Naive thymus-derived CD4-positive, alpha-beta T cell (primary cell): ENCODE measurements at regions not wholly inside any gene's neighbourhood (a gene's known extent, or its start where the extent isn't known, plus 50 kb on each side); places are given as distances from the start of the nearest gene placed in this dataset.

Experiments used
- ATAC-seq: fragments of 150-1000 bp; cut with Tn5 transposase; 2 replicates; pipeline ENCODE4 v1.10.0; 2021; ENCODE audit warnings: mild to moderate bottlenecking, moderate library complexity
- CTCF ChIA-PET: fragments of 350-600 bp; sonication (Branson Sonifier 250); formaldehyde crosslinking; loops from one replicate; lab custom pipeline; 2021; ENCODE audit warnings: antibody characterized with exemption; lab: Charles Lee
- POLR2A ChIA-PET: fragments of 350-600 bp; sonication (Branson Sonifier 250); formaldehyde crosslinking; loops from one replicate; lab custom pipeline; 2021; ENCODE audit warnings: antibody characterized with exemption, inconsistent platforms; lab: Charles Lee
- DNase-seq, 9 donors: peaks; one replicate each; pipeline versions ENCODE4 v3.0.0 to v3.0.0-alpha.2; 2020 to 2022; ENCODE audit warnings: mixed read lengths in 1 of 9
- H3K27ac ChIP-seq: one replicate; pipeline ENCODE4 v1.7.0; 2013; ENCODE audit warnings: mild to moderate bottlenecking, low read depth, low read length, moderate library complexity
- H3K27me3 ChIP-seq, 2 donors: one replicate each; pipeline ENCODE4 v1.7.0; 2013; ENCODE audit warnings: low read length in 2 of 2, mild to moderate bottlenecking in 2 of 2, moderate library complexity in 2 of 2; ENCODE audit not compliant: control insufficient read depth in 2 of 2, insufficient read depth in 2 of 2
- H3K36me3 ChIP-seq, 3 experiments: 1 replicate in 2 of 3; 2 replicates in 1 of 3; pipeline ENCODE4 v1.7.0; 2013; ENCODE audit warnings: low read length in 3 of 3, mild to moderate bottlenecking in 3 of 3, moderate library complexity in 1 of 3; ENCODE audit not compliant: insufficient read depth in 3 of 3, control insufficient read depth in 2 of 3
- H3K4me1 ChIP-seq, 2 donors: one replicate each; pipeline ENCODE4 v1.7.0; 2013; ENCODE audit warnings: low read length in 2 of 2, mild to moderate bottlenecking in 2 of 2, moderate library complexity in 1 of 2; ENCODE audit not compliant: control insufficient read depth in 2 of 2, insufficient read depth in 2 of 2
- H3K4me3 ChIP-seq: 2 replicates; pipeline ENCODE4 v1.7.0; 2013; ENCODE audit warnings: mild to moderate bottlenecking, low read length
- H3K9me3 ChIP-seq, 3 experiments: 1 replicate in 2 of 3; 2 replicates in 1 of 3; pipeline ENCODE4 v1.7.0; 2013; ENCODE audit warnings: low read length in 3 of 3; ENCODE audit not compliant: control insufficient read depth in 2 of 3
- H3K27ac Mint-ChIP-seq, 9 donors: one replicate each; pipeline ENCODE4 v1.8.0; 2020 to 2022; ENCODE audit warnings: mixed read lengths in 9 of 9, mild to moderate bottlenecking in 8 of 9, moderate library complexity in 5 of 9, inconsistent platforms in 2 of 9
- H3K27me3 Mint-ChIP-seq, 5 donors: one replicate each; pipeline ENCODE4 v1.8.0; 2021 to 2022; ENCODE audit warnings: mixed read lengths in 5 of 5, mild to moderate bottlenecking in 1 of 5
- H3K36me3 Mint-ChIP-seq, 5 donors: one replicate each; pipeline ENCODE4 v1.8.0; 2020 to 2022; ENCODE audit warnings: mixed read lengths in 5 of 5, mild to moderate bottlenecking in 3 of 5, inconsistent platforms in 1 of 5
- H3K4me1 Mint-ChIP-seq, 7 donors: one replicate each; pipeline ENCODE4 v1.8.0; 2020 to 2022; ENCODE audit warnings: mixed read lengths in 7 of 7, mild to moderate bottlenecking in 3 of 7, inconsistent platforms in 1 of 7
- H3K4me3 Mint-ChIP-seq, 10 donors: one replicate each; pipeline ENCODE4 v1.8.0; 2020 to 2022; ENCODE audit warnings: mild to moderate bottlenecking in 10 of 10, mixed read lengths in 10 of 10, moderate library complexity in 6 of 10, inconsistent platforms in 2 of 10
- H3K9me3 Mint-ChIP-seq, 11 donors: one replicate each; pipeline ENCODE4 v1.8.0; 2020 to 2022; ENCODE audit warnings: mixed read lengths in 11 of 11, mild to moderate bottlenecking in 4 of 11, inconsistent platforms in 1 of 11, moderate library complexity in 1 of 11
- intact Hi-C, 2 donors: fragments of 100-400 bp; cut with micrococcal nuclease; formaldehyde crosslinking; loops; one replicate each; pipeline ENCODE4 v1.15.1; 2023

GRCh38 chr3:103085465-103085864 is 650.6 kb downstream of the ZPLD1 start:
- CTCF ChIA-PET: no interaction called here

GRCh38 chr3:103089758-103090157 is 654.9 kb downstream of the ZPLD1 start:
- POLR2A ChIA-PET: no interaction called here
- Mint-ChIP-seq H3K9me3 (peaks cover 0 to 9% (median 2%) of the 10 kb centered on the region in 11 donors), H3K36me3 (no peaks in the 10 kb centered on the region), H3K27ac (no peak overlapping the region), H3K4me1 (peaks cover 0 to 2% (median 0%) of the 10 kb centered on the region in 7 donors), H3K27me3 (no peaks in the 10 kb centered on the region), H3K4me3 (no peak overlapping the region)
- Histone ChIP-seq H3K36me3 (no peaks in the 10 kb centered on the region), H3K27me3 (no peaks in the 10 kb centered on the region), H3K9me3 (no peaks in the 10 kb centered on the region), H3K4me3 (no peak overlapping the region), H3K27ac (no peak overlapping the region), H3K4me1 (no peaks in the 10 kb centered on the region)
- intact Hi-C loops: no loop called here
- no peak for DNase-seq
- CTCF ChIA-PET: no interaction called here
- ATAC-seq: no peak

More at GRCh38 chr3:103085465-103085864, 650.6 kb downstream of the ZPLD1 start:
- H3K9me3 ChIP-seq: no peaks in the 10 kb centered on the region
- no peak for ATAC-seq
- no peak overlapping the region for H3K27ac ChIP-seq
- Mint-ChIP-seq H3K4me3 (no peak overlapping the region), H3K27ac (no peak overlapping the region), H3K36me3 (no peaks in the 10 kb centered on the region), H3K4me1 (peaks cover 0 to 2% (median 0%) of the 10 kb centered on the region in 7 donors), H3K27me3 (no peaks in the 10 kb centered on the region), H3K9me3 (peaks cover 0 to 9% (median 0%) of the 10 kb centered on the region in 11 donors)
- no peaks in the 10 kb centered on the region for H3K27me3 ChIP-seq
- H3K36me3 ChIP-seq: no peaks in the 10 kb centered on the region
- no peaks in the 10 kb centered on the region for H3K4me1 ChIP-seq
- no peak overlapping the region for H3K4me3 ChIP-seq
- no peak for DNase-seq
- POLR2A ChIA-PET: no interaction called here
- intact Hi-C loops: no loop called here

GRCh38 chr3:103105206-103105605 is 670.4 kb downstream of the ZPLD1 start:
- Mint-ChIP-seq H3K4me3 (no peak overlapping the region), H3K27me3 (peaks cover 0 to 5% (median 0%) of the 10 kb centered on the region in 5 donors), H3K27ac (no peak overlapping the region), H3K9me3 (peaks cover 0 to 5% (median 0%) of the 10 kb centered on the region in 11 donors), H3K36me3 (no peaks in the 10 kb centered on the region), H3K4me1 (no peaks in the 10 kb centered on the region)
- ATAC-seq: no peak
- Histone ChIP-seq H3K9me3 (no peaks in the 10 kb centered on the region), H3K27ac (no peak overlapping the region), H3K36me3 (no peaks in the 10 kb centered on the region), H3K27me3 (no peaks in the 10 kb centered on the region), H3K4me1 (no peaks in the 10 kb centered on the region), H3K4me3 (no peak overlapping the region)
- intact Hi-C loops: no loop called here
- CTCF ChIA-PET: no interaction called here
- POLR2A ChIA-PET: no interaction called here
- DNase-seq: no peak

- no peaks in the 10 kb centered on the region for H3K27me3 Mint-ChIP-seq
- Histone ChIP-seq H3K27me3 (no peaks in the 10 kb centered on the region), H3K27ac (no peak overlapping the region), H3K4me3 (no peak overlapping the region), H3K4me1 (no peaks in the 10 kb centered on the region), H3K36me3 (no peaks in the 10 kb centered on the region), H3K9me3 (no peaks in the 10 kb centered on the region)
- no peak for DNase-seq
- intact Hi-C loops: no loop called here
- H3K9me3 Mint-ChIP-seq: no peaks in the 10 kb centered on the region
- CTCF ChIA-PET: no interaction called here
- no peak overlapping the region for H3K4me3 Mint-ChIP-seq
- H3K4me1 Mint-ChIP-seq: no peaks in the 10 kb centered on the region
- no peak overlapping the region for H3K27ac Mint-ChIP-seq
- ATAC-seq: no peak
- POLR2A ChIA-PET: no interaction called here
- H3K36me3 Mint-ChIP-seq: no peaks in the 10 kb centered on the region
These were observed 677.5 kb downstream of the ZPLD1 start for GRCh38 chr3:103112273-103112672.

GRCh38 chr3:103126115-103126514 is 691.3 kb downstream of the ZPLD1 start:
- H3K36me3 ChIP-seq: no peaks in the 10 kb centered on the region
- H3K27me3 ChIP-seq: no peaks in the 10 kb centered on the region
- no peaks in the 10 kb centered on the region for H3K4me1 ChIP-seq
- no peak overlapping the region for H3K27ac Mint-ChIP-seq
- no peak for DNase-seq
- ChIA-PET CTCF (no interaction called here), POLR2A (no interaction called here)
- no peaks in the 10 kb centered on the region for H3K27me3 Mint-ChIP-seq
- H3K9me3 Mint-ChIP-seq: peaks cover 0 to 4% (median 0%) of the 10 kb centered on the region in 11 donors
- no peak for ATAC-seq
- no peaks in the 10 kb centered on the region for H3K4me1 Mint-ChIP-seq
- no peaks in the 10 kb centered on the region for H3K9me3 ChIP-seq
- no peak overlapping the region for H3K4me3 ChIP-seq
- intact Hi-C loops: no loop called here
- H3K36me3 Mint-ChIP-seq: peaks cover 0 to 3% (median 0%) of the 10 kb centered on the region in 5 donors
- no peak overlapping the region for H3K27ac ChIP-seq
- H3K4me3 Mint-ChIP-seq: no peak overlapping the region

GRCh38 chr3:103127098-103127630 is 692.3 kb downstream of the ZPLD1 start:
- no peaks in the 10 kb centered on the region for H3K4me1 ChIP-seq
- H3K27ac ChIP-seq: no peak overlapping the region
- H3K27me3 Mint-ChIP-seq: no peaks in the 10 kb centered on the region
- H3K36me3 Mint-ChIP-seq: peaks cover 0 to 3% (median 0%) of the 10 kb centered on the region in 5 donors
- H3K27ac Mint-ChIP-seq: no peak overlapping the region
- POLR2A ChIA-PET: no interaction called here
- ATAC-seq (no peak), DNase-seq (no peak)
- no peaks in the 10 kb centered on the region for H3K9me3 ChIP-seq
- H3K4me1 Mint-ChIP-seq: no peaks in the 10 kb centered on the region
- CTCF ChIA-PET: no interaction called here
- no peaks in the 10 kb centered on the region for H3K27me3 ChIP-seq
- intact Hi-C loops: no loop called here
- H3K4me3 Mint-ChIP-seq: no peak overlapping the region
- no peak overlapping the region for H3K4me3 ChIP-seq
- peaks cover 0 to 6% (median 0%) of the 10 kb centered on the region in 11 donors for H3K9me3 Mint-ChIP-seq
- H3K36me3 ChIP-seq: no peaks in the 10 kb centered on the region

GRCh38 chr3:103127737-103128136 is 692.9 kb downstream of the ZPLD1 start:
- Mint-ChIP-seq H3K9me3 (peaks cover 0 to 7% (median 0%) of the 10 kb centered on the region in 11 donors), H3K4me1 (no peaks in the 10 kb centered on the region), H3K4me3 (no peak overlapping the region), H3K27ac (no peak overlapping the region), H3K27me3 (no peaks in the 10 kb centered on the region), H3K36me3 (peaks cover 0 to 3% (median 0%) of the 10 kb centered on the region in 5 donors)
- intact Hi-C loops: no loop called here
- H3K27me3 ChIP-seq: no peaks in the 10 kb centered on the region
- no peak for ATAC-seq
- ChIA-PET CTCF (no interaction called here), POLR2A (no interaction called here)
- no peak overlapping the region for H3K4me3 ChIP-seq
- no peak for DNase-seq
- H3K9me3 ChIP-seq: no peaks in the 10 kb centered on the region
- H3K27ac ChIP-seq: no peak overlapping the region
- H3K36me3 ChIP-seq: no peaks in the 10 kb centered on the region
- H3K4me1 ChIP-seq: no peaks in the 10 kb centered on the region
